Breast epithelium (tissue), 3 donors: ENCODE measurements at regions not wholly inside any gene's neighbourhood (a gene's known extent, or its start where the extent isn't known, plus 50 kb on each side); places are given as distances from the start of the nearest gene placed in this dataset.

ENCODE experiments used
- CTCF ChIP-seq, 3 donors: fragments of 450-650 bp; IDR thresholded peaks; one replicate each; pipeline ENCODE4 v1.5.1; 2016 to 2017; ENCODE audit warnings: antibody characterized with exemption in 3 of 3, mild to moderate bottlenecking in 3 of 3, moderate library complexity in 3 of 3
- POLR2A ChIP-seq: fragments of 450-650 bp; IDR thresholded peaks from one replicate; pipeline ENCODE4 v1.6.1; 2016; ENCODE audit warnings: antibody characterized with exemption, mild to moderate bottlenecking, moderate library complexity

- TF ChIP-seq CTCF (IDR thresholded peaks at IDR 0.05) (no peak), POLR2A (no peak)
These were observed 405.6 kb upstream of the PCDH9 start for GRCh38 chr13:67635754-67636153.
